Erythroblast (primary cell): ENCODE measurements at regions not wholly inside any gene's neighbourhood (a gene's known extent, or its start where the extent isn't known, plus 50 kb on each side); places are given as distances from the start of the nearest gene placed in this dataset.

Source experiments
- DNase-seq, 2 experiments: peaks; one replicate each; lab custom pipeline; 2025; lab: John Stamatoyannopoulos, UW
- GATA1 ChIP-seq: IDR thresholded peaks from 2 replicates; pipeline ENCODE4 v1.6.1; 2011; ENCODE audit warnings: low read depth, mild to moderate bottlenecking, control low read depth, low read length, moderate library complexity
- POLR2A ChIP-seq: IDR thresholded peaks from 2 replicates; pipeline ENCODE4 v1.6.1; 2011; ENCODE audit warnings: mild to moderate bottlenecking, low read length

DNA sequence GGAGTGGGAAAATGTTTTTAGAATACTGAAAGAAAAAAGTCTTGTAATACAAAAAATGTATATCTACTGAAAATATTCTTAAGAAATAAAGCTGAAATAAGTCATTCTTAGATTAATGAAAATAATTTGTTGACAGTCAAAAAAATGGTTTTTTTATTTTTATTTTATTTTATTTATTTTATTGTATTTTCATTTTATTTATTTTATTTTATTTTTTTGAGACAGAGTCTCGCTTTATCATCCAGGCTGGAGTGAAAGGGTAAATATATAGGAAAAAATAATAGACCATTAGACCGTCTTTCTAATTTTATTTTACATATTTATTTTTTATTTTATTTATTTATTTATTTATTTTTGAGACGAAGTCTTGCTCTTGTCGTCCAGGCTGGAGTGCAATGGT lies 1583.6 kb upstream of the TMEFF2 start:
- DNase-seq: no peak

DNA sequence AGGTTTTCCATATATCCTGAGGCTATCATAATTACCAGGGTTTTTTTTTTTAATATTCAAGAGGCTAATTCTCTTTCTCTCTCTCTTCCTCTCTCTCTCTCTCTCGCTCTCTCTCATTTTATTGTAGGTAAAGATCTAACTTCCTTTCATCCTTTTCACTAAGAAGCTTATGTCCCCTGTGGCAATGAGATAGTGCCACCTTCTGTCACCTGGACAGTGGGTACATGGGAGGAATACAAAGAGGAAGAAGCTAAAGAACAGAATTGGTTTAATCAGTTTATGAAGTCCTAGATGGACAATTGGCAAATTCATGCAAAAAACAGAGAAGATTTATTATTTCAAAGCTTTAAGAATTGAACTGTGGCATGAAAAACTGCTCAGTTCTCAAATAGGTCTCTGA lies 1582.3 kb upstream of the TMEFF2 start:
- no peak for TF ChIP-seq GATA1
- TF ChIP-seq POLR2A: no peak

More for the DNA sequence above, 1583.6 kb upstream of the TMEFF2 start:
- TF ChIP-seq GATA1: no peak
- TF ChIP-seq POLR2A: no peak

DNA sequence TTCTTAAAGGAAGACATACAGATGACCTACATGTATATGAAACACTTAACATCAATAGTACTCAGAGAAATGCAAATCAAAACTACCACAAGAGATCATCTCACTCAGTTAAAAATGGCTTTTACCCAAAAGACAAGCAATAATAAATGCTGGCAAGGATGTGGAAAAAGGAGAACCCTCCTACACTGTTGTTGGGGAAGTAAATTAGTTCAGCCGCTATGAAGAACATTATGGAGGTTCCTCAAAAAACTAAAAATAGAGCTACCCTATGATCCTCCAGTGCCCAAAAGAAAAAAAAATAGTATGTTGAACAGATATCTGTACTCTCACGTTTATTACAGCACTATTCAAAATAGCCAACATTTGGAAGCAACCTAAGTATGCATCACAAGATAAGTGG lies 1579.4 kb upstream of the TMEFF2 start:
- TF ChIP-seq POLR2A (no peak), GATA1 (no peak)
- DNase-seq: no peak

More for the DNA sequence above, 1582.3 kb upstream of the TMEFF2 start:
- DNase-seq: no peak

DNA sequence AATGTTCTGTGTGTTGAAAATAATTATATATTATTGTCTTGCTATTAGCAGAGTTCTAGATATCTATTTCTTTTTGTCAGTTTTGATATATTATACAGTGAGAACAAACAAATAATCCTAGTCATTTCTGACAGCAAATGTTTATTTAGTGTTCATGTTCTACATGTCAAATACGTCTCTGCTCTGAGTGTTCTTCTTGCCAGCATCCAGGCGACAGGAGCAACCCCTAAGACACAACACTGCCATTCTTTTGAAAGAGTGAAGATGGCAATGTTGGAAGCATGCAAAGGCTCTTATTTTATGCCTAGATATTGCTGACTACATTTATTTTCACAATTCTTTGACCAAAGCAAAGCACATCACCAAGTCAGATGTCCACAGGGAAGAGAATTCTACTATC lies 1556.6 kb upstream of the TMEFF2 start:
- no peak for DNase-seq
- TF ChIP-seq GATA1: no peak
- TF ChIP-seq POLR2A: no peak

DNA sequence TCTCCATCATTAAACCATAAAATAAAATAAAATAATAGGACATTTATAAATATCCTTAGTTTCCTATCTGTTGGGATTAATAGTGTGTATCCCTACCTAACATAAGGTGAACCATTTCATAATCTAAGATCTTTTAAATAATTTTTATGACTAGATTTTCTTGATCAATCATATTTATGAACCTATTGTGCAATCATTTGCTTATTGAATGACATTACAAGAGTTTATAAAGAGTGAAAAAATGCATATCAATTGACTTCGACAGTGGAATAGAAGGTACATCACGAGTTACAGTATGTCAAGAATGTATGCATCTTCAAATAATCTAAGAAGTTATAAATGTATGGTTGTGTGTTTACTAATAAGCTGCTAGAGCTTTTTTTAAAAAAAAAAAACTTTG lies 1554.8 kb upstream of the TMEFF2 start:
- TF ChIP-seq GATA1: no peak
- TF ChIP-seq POLR2A: no peak
- DNase-seq: no peak

GRCh38 chr2:193743089-193743488 lies 1548.4 kb upstream of the TMEFF2 start:
- TF ChIP-seq GATA1 (no peak), POLR2A (no peak)
- DNase-seq: no peak

- DNase-seq: no peak
- TF ChIP-seq GATA1: no peak
Observed at GRCh38 chr2:193738892-193739291, 1544.2 kb upstream of the TMEFF2 start.

DNA sequence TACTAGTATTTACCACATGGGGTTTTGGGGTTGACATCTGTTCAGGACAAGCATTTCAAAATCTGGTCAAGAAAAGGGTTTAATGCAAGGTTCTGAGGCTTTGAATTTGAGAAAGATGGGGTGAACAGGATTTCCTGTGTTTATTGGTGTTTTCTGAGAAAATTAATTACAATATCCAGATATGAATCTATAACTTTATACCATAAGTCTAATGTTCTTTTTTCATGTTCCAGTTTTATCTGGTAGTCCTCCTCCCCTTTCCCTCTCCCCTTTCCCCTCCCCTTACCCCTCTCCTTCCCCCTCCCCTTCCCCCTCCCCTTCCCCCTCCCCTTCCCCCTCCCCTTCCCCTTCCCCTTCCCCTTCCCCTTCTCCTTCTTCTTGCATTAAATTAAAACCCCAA lies 1518.2 kb upstream of the TMEFF2 start:
- no peak for TF ChIP-seq POLR2A
- no peak for TF ChIP-seq GATA1
- DNase-seq: no peak

GRCh38 chr2:193703411-193703810 lies 1508.7 kb upstream of the TMEFF2 start:
- TF ChIP-seq POLR2A (no peak), GATA1 (no peak)
- DNase-seq: no peak

DNA sequence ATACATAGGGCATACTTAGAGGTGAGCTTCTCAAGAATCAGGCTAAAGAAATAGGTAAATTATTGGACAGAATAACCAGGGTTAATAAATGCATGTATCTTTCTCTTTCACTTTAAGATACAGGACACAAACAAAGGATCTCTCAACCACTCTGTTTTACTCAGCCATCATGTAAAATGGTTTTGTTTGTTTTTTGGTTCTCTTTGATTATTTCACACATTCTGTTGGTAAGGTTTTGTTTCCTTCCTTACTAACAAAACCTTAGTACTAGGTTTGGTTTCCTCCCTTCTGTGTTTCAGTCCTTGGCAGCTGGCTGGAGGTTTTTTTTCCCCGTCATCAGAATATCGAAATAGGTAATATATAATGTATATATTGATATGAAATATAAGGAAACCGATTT lies 1506.8 kb upstream of the TMEFF2 start:
- DNase-seq: no peak
- no peak for TF ChIP-seq GATA1
- no peak for TF ChIP-seq POLR2A

DNA sequence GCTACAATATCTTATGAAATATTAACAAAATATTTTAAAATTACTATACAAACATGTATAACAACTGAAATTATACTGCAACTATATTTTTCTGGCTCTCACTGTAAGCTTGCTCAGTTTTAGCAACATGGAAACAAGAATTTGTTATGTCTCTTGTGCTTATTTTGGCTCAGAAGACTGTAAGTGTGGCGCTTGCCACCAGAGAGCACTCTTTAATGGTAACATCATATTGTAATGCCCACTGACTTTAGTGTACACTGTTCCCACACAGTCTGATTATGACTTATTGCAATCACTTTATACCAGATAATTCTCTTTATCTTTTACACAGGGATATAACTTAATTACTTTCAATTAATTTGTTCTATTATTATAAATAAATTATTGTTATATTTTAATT lies 1500.6 kb upstream of the TMEFF2 start:
- no peak for TF ChIP-seq GATA1
- TF ChIP-seq POLR2A: no peak
- peak in 1 of 2 experiments; percentile 5 for DNase-seq

GRCh38 chr2:193693758-193694157 lies 1499.0 kb upstream of the TMEFF2 start:
- no peak for DNase-seq
- TF ChIP-seq GATA1 (no peak), POLR2A (no peak)

GRCh38 chr2:193690572-193690971 lies 1495.8 kb upstream of the TMEFF2 start:
- TF ChIP-seq POLR2A (no peak), GATA1 (no peak)
- no peak for DNase-seq

GRCh38 chr2:193687195-193687594 lies 1492.5 kb upstream of the TMEFF2 start:
- no peak for TF ChIP-seq POLR2A
- DNase-seq: no peak

DNA sequence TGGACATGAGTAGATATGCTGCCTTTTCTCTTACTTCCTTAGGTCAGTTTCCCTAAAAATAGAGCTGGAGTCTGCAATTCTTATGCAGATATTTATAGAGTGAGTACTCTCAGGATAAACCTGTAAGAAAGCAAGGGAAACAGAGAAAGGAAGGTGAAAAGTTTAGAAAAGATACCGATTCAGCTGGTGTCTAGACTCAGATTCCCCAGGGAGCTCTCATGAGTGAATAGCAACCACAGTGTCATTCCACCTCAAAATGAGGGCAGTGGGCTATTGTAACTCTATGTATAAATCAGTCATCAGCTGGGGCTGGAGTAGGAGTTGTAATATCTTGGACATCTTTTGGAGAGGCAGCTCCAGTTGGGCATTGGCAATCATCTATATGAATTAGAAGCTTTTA lies 1485.1 kb upstream of the TMEFF2 start:
- TF ChIP-seq POLR2A: no peak
- TF ChIP-seq GATA1: no peak
- no peak for DNase-seq

GRCh38 chr2:193670478-193670877 lies 1475.7 kb upstream of the TMEFF2 start:
- DNase-seq: no peak
- TF ChIP-seq GATA1 (no peak), POLR2A (no peak)
